ENCODE measurements at regions not wholly inside any gene's neighbourhood (a gene's known extent, or its start where the extent isn't known, plus 50 kb on each side); places are given as distances from the start of the nearest gene placed in this dataset.
"Not testable (repeated sequence)": the region's sequence is repeated elsewhere in the genome, so short reads cannot be mapped to it uniquely, and the experiment has no call there.

DNA sequence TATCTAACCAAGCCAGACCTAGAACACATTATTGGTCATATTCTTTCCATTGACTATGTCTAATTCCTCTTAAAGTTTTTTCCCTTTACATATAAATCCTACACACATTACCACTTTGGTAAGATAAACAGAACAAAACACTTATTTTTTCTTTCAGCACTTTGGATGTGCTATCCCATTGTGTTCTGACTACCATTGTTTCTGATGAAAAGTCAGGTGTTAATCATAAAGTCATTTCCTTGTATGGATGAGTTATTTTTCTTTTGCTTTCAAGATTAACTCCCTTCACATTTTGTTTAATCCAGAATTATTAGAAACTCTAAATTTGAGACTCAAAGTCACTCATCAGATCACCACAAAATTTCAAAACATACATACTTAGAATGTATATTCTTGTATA is 504.4 kb upstream of the ZNF337 start:
- TF ChIP-seq RHOXF2B (CRISPR knock-in tag; conservative IDR thresholded peaks at IDR 0.05); CEBPB (tag; IDR thresholded peaks at IDR 0.05); ASH1L (IDR thresholded peaks at IDR 0.05; ENCODE audit: borderline replicate concordance, low read depth, partially characterized antibody); CHCHD3 (CRISPR knock-in tag; IDR thresholded peaks at IDR 0.05); DACH1 (IDR thresholded peaks at IDR 0.05; ENCODE audit: partially characterized antibody); EZH2 (IDR thresholded peaks at IDR 0.05; ENCODE audit: borderline replicate concordance, low read depth, low read length); ZEB2 (IDR thresholded peaks at IDR 0.05); POLR2A (conservative IDR thresholded peaks at IDR 0.05): not testable (repeated sequence)
- TF ChIP-seq, protein P1, sequence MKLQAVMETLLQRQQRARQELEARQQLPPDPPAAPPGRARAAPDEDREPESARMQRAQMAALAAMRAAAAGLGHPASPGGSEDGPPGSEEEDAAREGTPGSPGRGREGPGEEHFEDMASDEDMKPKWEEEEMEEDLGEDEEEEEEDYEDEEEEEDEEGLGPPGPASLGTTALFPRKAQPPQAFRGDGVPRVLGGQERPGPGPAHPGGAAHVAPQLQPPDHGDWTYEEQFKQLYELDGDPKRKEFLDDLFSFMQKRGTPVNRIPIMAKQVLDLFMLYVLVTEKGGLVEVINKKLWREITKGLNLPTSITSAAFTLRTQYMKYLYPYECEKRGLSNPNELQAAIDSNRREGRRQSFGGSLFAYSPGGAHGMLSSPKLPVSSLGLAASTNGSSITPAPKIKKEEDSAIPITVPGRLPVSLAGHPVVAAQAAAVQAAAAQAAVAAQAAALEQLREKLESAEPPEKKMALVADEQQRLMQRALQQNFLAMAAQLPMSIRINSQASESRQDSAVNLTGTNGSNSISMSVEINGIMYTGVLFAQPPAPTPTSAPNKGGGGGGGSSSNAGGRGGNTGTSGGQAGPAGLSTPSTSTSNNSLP (IDR thresholded peaks at IDR 0.05; ENCODE audit: borderline replicate concordance, low read depth, low read length): not testable (repeated sequence)
- TF ChIP-seq, protein P2, sequence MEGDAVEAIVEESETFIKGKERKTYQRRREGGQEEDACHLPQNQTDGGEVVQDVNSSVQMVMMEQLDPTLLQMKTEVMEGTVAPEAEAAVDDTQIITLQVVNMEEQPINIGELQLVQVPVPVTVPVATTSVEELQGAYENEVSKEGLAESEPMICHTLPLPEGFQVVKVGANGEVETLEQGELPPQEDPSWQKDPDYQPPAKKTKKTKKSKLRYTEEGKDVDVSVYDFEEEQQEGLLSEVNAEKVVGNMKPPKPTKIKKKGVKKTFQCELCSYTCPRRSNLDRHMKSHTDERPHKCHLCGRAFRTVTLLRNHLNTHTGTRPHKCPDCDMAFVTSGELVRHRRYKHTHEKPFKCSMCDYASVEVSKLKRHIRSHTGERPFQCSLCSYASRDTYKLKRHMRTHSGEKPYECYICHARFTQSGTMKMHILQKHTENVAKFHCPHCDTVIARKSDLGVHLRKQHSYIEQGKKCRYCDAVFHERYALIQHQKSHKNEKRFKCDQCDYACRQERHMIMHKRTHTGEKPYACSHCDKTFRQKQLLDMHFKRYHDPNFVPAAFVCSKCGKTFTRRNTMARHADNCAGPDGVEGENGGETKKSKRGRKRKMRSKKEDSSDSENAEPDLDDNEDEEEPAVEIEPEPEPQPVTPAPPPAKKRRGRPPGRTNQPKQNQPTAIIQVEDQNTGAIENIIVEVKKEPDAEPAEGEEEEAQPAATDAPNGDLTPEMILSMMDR (IDR thresholded peaks at IDR 0.05 in 2 of 3, conservative IDR thresholded peaks at IDR 0.05 in 1 of 3; ENCODE audit: insufficient read depth in 2 of 3, low read depth in 1 of 3, low read length in 3 of 3): not testable (repeated sequence)
- TF ChIP-seq, protein P3, sequence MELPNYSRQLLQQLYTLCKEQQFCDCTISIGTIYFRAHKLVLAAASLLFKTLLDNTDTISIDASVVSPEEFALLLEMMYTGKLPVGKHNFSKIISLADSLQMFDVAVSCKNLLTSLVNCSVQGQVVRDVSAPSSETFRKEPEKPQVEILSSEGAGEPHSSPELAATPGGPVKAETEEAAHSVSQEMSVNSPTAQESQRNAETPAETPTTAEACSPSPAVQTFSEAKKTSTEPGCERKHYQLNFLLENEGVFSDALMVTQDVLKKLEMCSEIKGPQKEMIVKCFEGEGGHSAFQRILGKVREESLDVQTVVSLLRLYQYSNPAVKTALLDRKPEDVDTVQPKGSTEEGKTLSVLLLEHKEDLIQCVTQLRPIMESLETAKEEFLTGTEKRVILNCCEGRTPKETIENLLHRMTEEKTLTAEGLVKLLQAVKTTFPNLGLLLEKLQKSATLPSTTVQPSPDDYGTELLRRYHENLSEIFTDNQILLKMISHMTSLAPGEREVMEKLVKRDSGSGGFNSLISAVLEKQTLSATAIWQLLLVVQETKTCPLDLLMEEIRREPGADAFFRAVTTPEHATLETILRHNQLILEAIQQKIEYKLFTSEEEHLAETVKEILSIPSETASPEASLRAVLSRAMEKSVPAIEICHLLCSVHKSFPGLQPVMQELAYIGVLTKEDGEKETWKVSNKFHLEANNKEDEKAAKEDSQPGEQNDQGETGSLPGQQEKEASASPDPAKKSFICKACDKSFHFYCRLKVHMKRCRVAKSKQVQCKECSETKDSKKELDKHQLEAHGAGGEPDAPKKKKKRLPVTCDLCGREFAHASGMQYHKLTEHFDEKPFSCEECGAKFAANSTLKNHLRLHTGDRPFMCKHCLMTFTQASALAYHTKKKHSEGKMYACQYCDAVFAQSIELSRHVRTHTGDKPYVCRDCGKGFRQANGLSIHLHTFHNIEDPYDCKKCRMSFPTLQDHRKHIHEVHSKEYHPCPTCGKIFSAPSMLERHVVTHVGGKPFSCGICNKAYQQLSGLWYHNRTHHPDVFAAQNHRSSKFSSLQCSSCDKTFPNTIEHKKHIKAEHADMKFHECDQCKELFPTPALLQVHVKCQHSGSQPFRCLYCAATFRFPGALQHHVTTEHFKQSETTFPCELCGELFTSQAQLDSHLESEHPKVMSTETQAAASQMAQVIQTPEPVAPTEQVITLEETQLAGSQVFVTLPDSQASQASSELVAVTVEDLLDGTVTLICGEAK (IDR thresholded peaks at IDR 0.05): not testable (repeated sequence)
- TF ChIP-seq, protein P3 (CRISPR knock-in tag; IDR thresholded peaks at IDR 0.05): not testable (repeated sequence)
- TF ChIP-seq, protein P4, sequence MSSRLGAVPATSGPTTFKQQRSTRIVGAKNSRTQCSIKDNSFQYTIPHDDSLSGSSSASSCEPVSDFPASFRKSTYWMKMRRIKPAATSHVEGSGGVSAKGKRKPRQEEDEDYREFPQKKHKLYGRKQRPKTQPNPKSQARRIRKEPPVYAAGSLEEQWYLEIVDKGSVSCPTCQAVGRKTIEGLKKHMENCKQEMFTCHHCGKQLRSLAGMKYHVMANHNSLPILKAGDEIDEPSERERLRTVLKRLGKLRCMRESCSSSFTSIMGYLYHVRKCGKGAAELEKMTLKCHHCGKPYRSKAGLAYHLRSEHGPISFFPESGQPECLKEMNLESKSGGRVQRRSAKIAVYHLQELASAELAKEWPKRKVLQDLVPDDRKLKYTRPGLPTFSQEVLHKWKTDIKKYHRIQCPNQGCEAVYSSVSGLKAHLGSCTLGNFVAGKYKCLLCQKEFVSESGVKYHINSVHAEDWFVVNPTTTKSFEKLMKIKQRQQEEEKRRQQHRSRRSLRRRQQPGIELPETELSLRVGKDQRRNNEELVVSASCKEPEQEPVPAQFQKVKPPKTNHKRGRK (tag; IDR thresholded peaks at IDR 0.05): not testable (repeated sequence)
